ENCODE measurements at regions not wholly inside any gene's neighbourhood (a gene's known extent, or its start where the extent isn't known, plus 50 kb on each side); places are given as distances from the start of the nearest gene placed in this dataset.

DNA sequence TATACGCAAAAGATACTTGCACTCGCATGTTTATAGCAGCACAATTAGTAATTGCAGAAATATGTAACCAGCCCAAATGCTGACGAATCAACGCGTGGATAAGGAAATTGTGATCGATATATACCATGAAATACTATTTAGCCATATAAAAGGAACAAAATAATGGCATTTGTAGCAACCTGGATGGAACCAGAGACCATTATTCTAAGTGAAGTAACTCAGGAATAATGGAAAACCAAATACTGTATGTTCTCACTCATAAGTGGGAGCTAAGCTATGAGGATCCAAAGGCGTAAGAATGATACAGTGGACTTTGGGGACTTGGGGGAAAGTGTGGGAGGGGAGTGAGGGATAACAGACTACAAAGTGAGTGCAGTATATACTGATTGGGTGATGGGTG lies 1008.0 kb upstream of the CRIM1 start:
- FAIRE-seq (no peak), DNase-seq (no peak), ATAC-seq (no peak)
- H3K4me1 ChIP-seq = no peaks in the 10 kb centered on the region
- H3K9me3 ChIP-seq = no peaks in the 10 kb centered on the region
- H3K27me3 ChIP-seq = no peaks in the 10 kb centered on the region
- H3K4me3 ChIP-seq = no peak overlapping the region
- no peak overlapping the region for H3K27ac ChIP-seq
- TF ChIP-seq, protein P1, sequence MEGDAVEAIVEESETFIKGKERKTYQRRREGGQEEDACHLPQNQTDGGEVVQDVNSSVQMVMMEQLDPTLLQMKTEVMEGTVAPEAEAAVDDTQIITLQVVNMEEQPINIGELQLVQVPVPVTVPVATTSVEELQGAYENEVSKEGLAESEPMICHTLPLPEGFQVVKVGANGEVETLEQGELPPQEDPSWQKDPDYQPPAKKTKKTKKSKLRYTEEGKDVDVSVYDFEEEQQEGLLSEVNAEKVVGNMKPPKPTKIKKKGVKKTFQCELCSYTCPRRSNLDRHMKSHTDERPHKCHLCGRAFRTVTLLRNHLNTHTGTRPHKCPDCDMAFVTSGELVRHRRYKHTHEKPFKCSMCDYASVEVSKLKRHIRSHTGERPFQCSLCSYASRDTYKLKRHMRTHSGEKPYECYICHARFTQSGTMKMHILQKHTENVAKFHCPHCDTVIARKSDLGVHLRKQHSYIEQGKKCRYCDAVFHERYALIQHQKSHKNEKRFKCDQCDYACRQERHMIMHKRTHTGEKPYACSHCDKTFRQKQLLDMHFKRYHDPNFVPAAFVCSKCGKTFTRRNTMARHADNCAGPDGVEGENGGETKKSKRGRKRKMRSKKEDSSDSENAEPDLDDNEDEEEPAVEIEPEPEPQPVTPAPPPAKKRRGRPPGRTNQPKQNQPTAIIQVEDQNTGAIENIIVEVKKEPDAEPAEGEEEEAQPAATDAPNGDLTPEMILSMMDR (IDR thresholded peaks at IDR 0.05) = no peak
- no peaks in the 10 kb centered on the region for H3K36me3 ChIP-seq
- WGBS, 2 donors = 80 to 89% methylated on average over 7 of the region's 7 CpGs
- intact Hi-C loops (cut with DNase I) = no loop called here

DNA sequence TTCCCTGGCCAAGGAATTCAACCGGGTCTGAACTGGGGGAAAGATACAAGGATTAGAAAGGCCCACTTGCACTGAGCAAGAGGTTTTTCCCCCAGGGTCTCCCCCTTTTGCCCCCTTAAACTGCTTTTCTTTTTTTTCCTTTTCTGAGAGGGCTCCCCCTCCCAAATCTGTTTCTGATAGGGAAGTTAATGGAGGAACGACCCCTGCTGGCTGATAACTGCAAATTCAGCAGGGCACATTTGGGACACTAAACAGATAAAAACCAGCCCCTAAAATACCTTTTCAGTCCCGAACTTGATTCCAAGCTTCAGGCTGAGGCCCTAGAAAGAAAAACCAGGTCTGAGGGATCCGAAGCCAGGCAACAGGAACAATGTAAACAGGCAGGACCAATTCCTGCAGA lies 1012.4 kb upstream of the CRIM1 start:
- H3K4me1 ChIP-seq = no peaks in the 10 kb centered on the region
- H3K27ac ChIP-seq = no peak overlapping the region
- WGBS, 2 donors = 53 to 58% methylated on average over 4 of the region's 4 CpGs
- FAIRE-seq (no peak), ATAC-seq (no peak), DNase-seq (no peak)
- no peak overlapping the region for H3K4me3 ChIP-seq
- no peaks in the 10 kb centered on the region for H3K36me3 ChIP-seq
- intact Hi-C loops (cut with DNase I) = no loop called here
- no peaks in the 10 kb centered on the region for H3K27me3 ChIP-seq
- no peaks in the 10 kb centered on the region for H3K9me3 ChIP-seq
- TF ChIP-seq, protein P1 (IDR thresholded peaks at IDR 0.05) = no peak

DNA sequence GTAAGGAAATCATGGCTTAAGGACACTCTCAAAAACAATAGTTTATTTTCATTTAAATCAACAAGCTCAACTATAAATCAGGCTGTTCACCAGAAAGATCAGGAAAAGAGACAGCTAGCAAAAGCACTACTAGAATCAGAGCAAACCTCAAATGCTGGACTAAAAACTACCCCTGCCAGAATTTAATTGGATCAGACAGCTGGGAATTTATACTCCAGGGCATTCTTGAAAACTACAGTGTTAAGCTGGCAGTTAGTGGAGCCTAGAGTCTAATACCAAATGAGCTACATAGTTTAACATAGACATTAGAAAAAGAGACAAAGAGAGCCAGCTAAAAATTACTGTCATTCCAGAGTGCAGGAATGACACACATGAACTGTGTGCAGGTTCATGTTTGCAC lies 1016.4 kb upstream of the CRIM1 start:
- Histone ChIP-seq H3K4me1 (no peaks in the 10 kb centered on the region), H3K36me3 (no peaks in the 10 kb centered on the region), H3K9me3 (no peaks in the 10 kb centered on the region), H3K27ac (no peak overlapping the region), H3K4me3 (no peak overlapping the region), H3K27me3 (no peaks in the 10 kb centered on the region)
- TF ChIP-seq, protein P1 (IDR thresholded peaks at IDR 0.05) = no peak
- DNase-seq (no peak), FAIRE-seq (no peak), ATAC-seq (no peak)
- intact Hi-C loops (cut with DNase I) = no loop called here

DNA sequence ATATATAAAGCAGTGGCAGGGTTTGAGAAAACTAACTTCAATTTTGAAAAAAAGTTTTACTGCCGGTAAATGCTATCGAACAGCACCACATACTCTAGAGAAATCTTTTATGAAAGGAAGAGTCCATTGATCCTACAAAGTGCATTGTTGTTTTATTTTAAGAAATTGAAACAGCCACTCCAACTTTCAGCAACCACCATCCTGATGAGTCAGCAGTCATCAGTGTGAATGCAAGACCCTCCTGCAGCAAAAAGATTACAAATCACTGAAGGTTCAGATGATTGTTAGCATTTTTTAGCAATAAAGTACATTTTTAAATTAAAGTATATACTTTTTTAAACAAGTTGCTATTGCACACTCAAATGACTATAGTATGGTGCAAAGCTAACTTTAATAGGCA lies 1017.7 kb upstream of the CRIM1 start:
- Histone ChIP-seq H3K27ac (no peak overlapping the region), H3K4me3 (no peak overlapping the region), H3K27me3 (no peaks in the 10 kb centered on the region), H3K9me3 (no peaks in the 10 kb centered on the region), H3K36me3 (no peaks in the 10 kb centered on the region), H3K4me1 (no peaks in the 10 kb centered on the region)
- 84 to 93% methylated on average over 2 of the region's 2 CpGs for WGBS, 2 donors
- TF ChIP-seq, protein P1 (IDR thresholded peaks at IDR 0.05) = no peak
- FAIRE-seq (no peak), ATAC-seq (no peak), DNase-seq (no peak)
- intact Hi-C loops (cut with DNase I) = no loop called here

DNA sequence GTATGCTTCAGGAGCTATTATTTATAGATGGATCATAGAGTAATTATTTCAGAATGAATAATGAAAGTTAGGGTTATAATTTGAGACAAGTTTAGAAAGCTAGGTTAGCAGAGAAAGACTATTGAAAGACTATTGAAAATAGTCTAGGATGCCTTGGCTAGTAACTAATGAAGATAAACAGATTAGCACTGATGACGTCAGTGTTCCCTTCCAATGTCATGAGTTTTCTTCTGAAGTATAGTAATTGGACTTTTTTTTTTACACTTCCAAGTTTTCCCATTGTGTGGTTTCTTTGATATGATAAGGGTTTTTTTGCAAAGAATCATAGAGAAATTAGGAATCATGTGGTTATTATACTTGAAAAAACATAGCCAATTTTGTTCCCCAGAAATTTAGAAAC lies 1041.5 kb upstream of the CRIM1 start:
- Histone ChIP-seq H3K4me3 (no peak overlapping the region), H3K27ac (no peak overlapping the region), H3K27me3 (no peaks in the 10 kb centered on the region), H3K4me1 (no peaks in the 10 kb centered on the region), H3K36me3 (no peaks in the 10 kb centered on the region), H3K9me3 (no peaks in the 10 kb centered on the region)
- 26 to 43% methylated on average over 1 of the region's 1 CpG for WGBS, 2 donors
- intact Hi-C loops (cut with DNase I) = no loop called here
- FAIRE-seq (no peak), ATAC-seq (no peak), DNase-seq (no peak)
- TF ChIP-seq, protein P1 (IDR thresholded peaks at IDR 0.05) = no peak
